WERI-Rb-1 (cell line): ENCODE measurements at regions not wholly inside any gene's neighbourhood (a gene's known extent, or its start where the extent isn't known, plus 50 kb on each side); places are given as distances from the start of the nearest gene placed in this dataset.

Experiments used
- DNase-seq: peaks from one replicate; pipeline ENCODE4 v3.0.0-alpha.2; 2020
- H3K27ac ChIP-seq: fragments of 250-450 bp; sonication (Bioruptor Pico); 2 replicates; pipeline ENCODE4 v1.5.1; 2020; ENCODE audit warnings: mild to moderate bottlenecking, moderate library complexity
- H3K27me3 ChIP-seq: fragments of 250-450 bp; sonication (Bioruptor Pico); 2 replicates; pipeline ENCODE4 v1.5.1; 2021; ENCODE audit warnings: mild to moderate bottlenecking, low read depth, moderate library complexity; ENCODE audit not compliant: insufficient read depth, severe bottlenecking
- H3K36me3 ChIP-seq: fragments of 250-450 bp; sonication (Bioruptor Pico); 2 replicates; pipeline ENCODE4 v1.5.1; 2020; ENCODE audit warnings: mild to moderate bottlenecking, moderate library complexity
- H3K4me3 ChIP-seq: 2 replicates; pipeline ENCODE4 v1.5.1; 2011; ENCODE audit warnings: low read depth, mild to moderate bottlenecking, control low read depth, low read length
- H3K9me3 ChIP-seq: fragments of 250-450 bp; sonication (Bioruptor Pico); 2 replicates; pipeline ENCODE4 v1.5.1; 2021; ENCODE audit warnings: mild to moderate bottlenecking, moderate library complexity; ENCODE audit not compliant: severe bottlenecking
- CTCF ChIP-seq: IDR thresholded peaks from 2 replicates; pipeline ENCODE4 v1.5.1; 2011; ENCODE audit warnings: low read depth, mild to moderate bottlenecking, control low read depth, inconsistent platforms, low read length

- TF ChIP-seq CTCF = no peak
- no peak overlapping the region for H3K27ac ChIP-seq
- no peaks in the 10 kb centered on the region for H3K36me3 ChIP-seq
- no peak for DNase-seq
- H3K4me3 ChIP-seq = no peak overlapping the region
- H3K27me3 ChIP-seq = no peaks in the 10 kb centered on the region
- H3K9me3 ChIP-seq = no peaks in the 10 kb centered on the region
Measured at GRCh38 chr4:124904723-124905388, 192.3 kb upstream of the ANKRD50 start.

- Histone ChIP-seq H3K4me3 (no peak overlapping the region), H3K27me3 (no peaks in the 10 kb centered on the region), H3K9me3 (no peaks in the 10 kb centered on the region), H3K27ac (no peak overlapping the region), H3K36me3 (no peaks in the 10 kb centered on the region)
- TF ChIP-seq CTCF = no peak
- DNase-seq = no peak
Measured at GRCh38 chr4:124903995-124904722, 191.6 kb upstream of the ANKRD50 start.

- Histone ChIP-seq H3K27me3 (no peaks in the 10 kb centered on the region), H3K36me3 (no peaks in the 10 kb centered on the region), H3K9me3 (no peaks in the 10 kb centered on the region), H3K4me3 (no peak overlapping the region), H3K27ac (no peak overlapping the region)
- no peak for DNase-seq
- no peak for TF ChIP-seq CTCF
Measured at GRCh38 chr4:124902001-124902515, 189.5 kb upstream of the ANKRD50 start.

- Histone ChIP-seq H3K27me3 (no peaks in the 10 kb centered on the region), H3K27ac (no peak overlapping the region), H3K9me3 (no peaks in the 10 kb centered on the region), H3K4me3 (no peak overlapping the region), H3K36me3 (no peaks in the 10 kb centered on the region)
- DNase-seq = no peak
- TF ChIP-seq CTCF = no peak
Measured at GRCh38 chr4:124899997-124900396, 187.5 kb upstream of the ANKRD50 start.

GRCh38 chr4:124890522-124890921, 178.0 kb upstream of the ANKRD50 start:
- Histone ChIP-seq H3K9me3 (no peaks in the 10 kb centered on the region), H3K4me3 (no peak overlapping the region), H3K27ac (no peak overlapping the region), H3K36me3 (no peaks in the 10 kb centered on the region), H3K27me3 (no peaks in the 10 kb centered on the region)
- no peak for DNase-seq
- no peak for TF ChIP-seq CTCF
